GM12878 (cell line): ENCODE measurements at regions not wholly inside any gene's neighbourhood (a gene's known extent, or its start where the extent isn't known, plus 50 kb on each side); places are given as distances from the start of the nearest gene placed in this dataset.

Experiments
- ATAC-seq: fragments of 200-7000 bp; cut with Tn5 transposase; 3 replicates; pipeline ENCODE4 v1.9.1; 2020; ENCODE audit warnings: mild to moderate bottlenecking, moderate library complexity
- BruUV-seq: library from RNA; stranded (reverse); fragments of 400-500 nt; replicated peaks from 2 replicates; lab custom pipeline; 2021; lab: Mats Ljungman, UMichigan
- CTCF ChIA-PET: fragments of 300-600 bp; sonication (Branson Sonifier 250); formaldehyde crosslinking; extraction: SDS; loops from one replicate; lab custom pipeline; 2021; ENCODE audit warnings: inconsistent platforms; lab: Yijun Ruan, JAX
- POLR2A ChIA-PET: fragments of 350-600 bp; formaldehyde crosslinking; extraction: SDS; loops from one replicate; lab custom pipeline; 2021; ENCODE audit warnings: inconsistent platforms; lab: Charles Lee
- RAD21 ChIA-PET: fragments of 300-600 bp; sonication (Branson Sonifier 250); formaldehyde crosslinking; loops from one replicate; lab custom pipeline; 2023; ENCODE audit warnings: antibody characterized with exemption; ENCODE audit not compliant: unreplicated experiment; lab: Charles Lee
- SMC1A ChIA-PET: fragments of 300-600 bp; sonication (Branson Sonifier 250); formaldehyde crosslinking; loops from one replicate; lab custom pipeline; 2023; ENCODE audit not compliant: unreplicated experiment, uncharacterized antibody; lab: Charles Lee
- DNase-seq: peaks from one replicate; pipeline ENCODE4 v3.0.0-alpha.2; 2011; ENCODE audit warnings: low read depth, low spot score
- FAIRE-seq: peaks from 3 replicates; lab custom pipeline; 2011; peaks lifted over from hg19 to GRCh38; lab: Jason Lieb, UNC
- H2AFZ ChIP-seq: 2 replicates; pipeline ENCODE4 v1.6.0; 2011; ENCODE audit warnings: low read depth, low read length, control low read depth; ENCODE audit not compliant: control insufficient read depth
- H3K27ac ChIP-seq: 2 replicates; pipeline ENCODE4 v1.5.1; 2011; ENCODE audit warnings: control low read depth; ENCODE audit not compliant: control insufficient read depth, insufficient read depth
- H3K27me3 ChIP-seq, 2 experiments: replicated peaks in 1 of 2; 2 replicates each; pipeline versions ENCODE4 v1.6.0 to v1.6.1; 2011; ENCODE audit warnings: low read length in 1 of 2; ENCODE audit not compliant: control insufficient read depth in 2 of 2, insufficient read depth in 2 of 2
- H3K36me3 ChIP-seq, 2 experiments: 2 replicates each; pipeline ENCODE4 v1.5.1; 2011; ENCODE audit warnings: low read length in 1 of 2; ENCODE audit not compliant: control insufficient read depth in 2 of 2, insufficient read depth in 2 of 2
- H3K4me1 ChIP-seq: 2 replicates; pipeline ENCODE4 v1.6.1; 2011; ENCODE audit warnings: mild to moderate bottlenecking, low read length, moderate library complexity, mixed read lengths; ENCODE audit not compliant: control insufficient read depth, insufficient read depth
- H3K4me2 ChIP-seq: 2 replicates; pipeline ENCODE4 v1.6.0; 2011; ENCODE audit warnings: control low read depth; ENCODE audit not compliant: control insufficient read depth, insufficient read depth
- H3K4me3 ChIP-seq: fragments of 200-600 bp; sonication (generic); 2 replicates; pipeline ENCODE4 v1.5.1; 2016
- H3K79me2 ChIP-seq: 2 replicates; pipeline ENCODE4 v1.6.0; 2011; ENCODE audit warnings: low read length; ENCODE audit not compliant: control insufficient read depth, insufficient read depth
- H3K9ac ChIP-seq: 2 replicates; pipeline ENCODE4 v1.8.0; 2011; ENCODE audit warnings: low read length, control low read depth, mixed read lengths; ENCODE audit not compliant: control insufficient read depth, insufficient read depth
- H3K9me3 ChIP-seq: replicated peaks from 3 replicates; pipeline ENCODE4 v1.5.1; 2011; ENCODE audit warnings: mild to moderate bottlenecking, low read length; ENCODE audit not compliant: control insufficient read depth, insufficient read depth
- H4K20me1 ChIP-seq: 2 replicates; pipeline ENCODE4 v1.6.0; 2011; ENCODE audit not compliant: control insufficient read depth, insufficient read depth
- CREB1 ChIP-seq: IDR thresholded peaks from 2 replicates; pipeline ENCODE4 v1.6.1; 2012; ENCODE audit warnings: low read depth, mild to moderate bottlenecking, inconsistent platforms
- EP300 ChIP-seq, 2 experiments: fragments of 150-350 bp in 1 of 2; IDR thresholded peaks; 2 replicates each; pipeline ENCODE4 v1.6.1; 2011 to 2012; ENCODE audit warnings: low read depth in 2 of 2, low read length in 2 of 2, borderline replicate concordance in 1 of 2, improper control_type of control experiment in 1 of 2, inconsistent platforms in 1 of 2; ENCODE audit not compliant: control insufficient read depth in 1 of 2
- GABPA ChIP-seq: IDR thresholded peaks from 2 replicates; pipeline ENCODE4 v1.6.1; 2014; ENCODE audit warnings: antibody characterized with exemption, low read depth, mild to moderate bottlenecking, inconsistent platforms
- JUND ChIP-seq: IDR thresholded peaks from 2 replicates; pipeline ENCODE4 v1.6.1; 2012; ENCODE audit warnings: low read depth, mild to moderate bottlenecking, low read length, improper control_type of control experiment, moderate library complexity
- MAX ChIP-seq: IDR thresholded peaks from 2 replicates; pipeline ENCODE4 v1.6.1; 2012; ENCODE audit warnings: low read depth, low read length, improper control_type of control experiment
- MLLT1 ChIP-seq: fragments of 450-650 bp; IDR thresholded peaks from 2 replicates; pipeline ENCODE4 v1.6.1; 2016; ENCODE audit warnings: mild to moderate bottlenecking
- NFYB ChIP-seq: IDR thresholded peaks from 2 replicates; pipeline ENCODE4 v1.6.1; 2011; ENCODE audit warnings: low read depth, mild to moderate bottlenecking, low read length, improper control_type of control experiment, moderate library complexity; ENCODE audit not compliant: insufficient read depth
- PAX5 ChIP-seq: IDR thresholded peaks from 2 replicates; pipeline ENCODE4 v1.6.1; 2011; ENCODE audit warnings: low read depth, low read length, borderline replicate concordance
- RAD51 ChIP-seq: fragments of 450-650 bp; IDR thresholded peaks from 2 replicates; pipeline ENCODE4 v1.6.1; 2016; ENCODE audit warnings: moderate library complexity, mild to moderate bottlenecking, inconsistent platforms
- RB1 ChIP-seq: fragments of 450-650 bp; formaldehyde crosslinking; IDR thresholded peaks from 2 replicates; pipeline ENCODE4 v1.6.1; 2017; ENCODE audit warnings: mild to moderate bottlenecking, borderline replicate concordance
- RBBP5 ChIP-seq: fragments of 200-600 bp; sonication (generic); conservative IDR thresholded peaks from 2 replicates; pipeline ENCODE4 v1.6.1; 2016
- TARDBP ChIP-seq: IDR thresholded peaks from 2 replicates; pipeline ENCODE4 v1.6.1; 2016; ENCODE audit warnings: borderline replicate concordance
- YBX1 ChIP-seq: fragments of 450-650 bp; IDR thresholded peaks from 2 replicates; pipeline ENCODE4 v1.6.1; 2016; ENCODE audit warnings: antibody characterized with exemption
- ZNF24 ChIP-seq: fragments of 450-650 bp; IDR thresholded peaks from 2 replicates; pipeline ENCODE4 v1.6.1; 2017; ENCODE audit warnings: antibody characterized with exemption, mild to moderate bottlenecking
- ZNF687 ChIP-seq: fragments of 450-650 bp; IDR thresholded peaks from 2 replicates; pipeline ENCODE4 v1.6.1; 2017; ENCODE audit warnings: mild to moderate bottlenecking, moderate library complexity
- WGBS: methylation state at CpG from one replicate; pipeline ENCODE4 v1.1.6; 2016; ENCODE audit warnings: low lambda C conversion rate; ENCODE audit not compliant: insufficient replicate concordance, insufficient coverage; ENCODE audit errors: missing lambda C conversion rate; 5-methylcytosine and 5-hydroxymethylcytosine counted together
- in situ Hi-C: fragments of 300-500 bp; cut with MboI; formaldehyde crosslinking; loops from 9 replicates; pipeline ENCODE4 v1.14.3; 2018; ENCODE audit warnings: mixed read lengths
- intact Hi-C: fragments of 100-400 bp; cut with micrococcal nuclease; formaldehyde crosslinking; loops from one replicate; pipeline ENCODE4 v1.14.2; 2022; ENCODE audit not compliant: unreplicated experiment
- TF ChIP-seq, protein P1 (sequence below), 3 experiments: IDR thresholded peaks in 2 of 3; conservative IDR thresholded peaks in 1 of 3; 2 replicates each; pipeline ENCODE4 v1.5.1; 2011; ENCODE audit warnings: low read depth in 3 of 3, low read length in 3 of 3, mild to moderate bottlenecking in 3 of 3, control low read depth in 2 of 3, moderate library complexity in 2 of 3, inconsistent platforms in 1 of 3, mixed read lengths in 1 of 3; ENCODE audit not compliant: control insufficient read depth in 2 of 3, insufficient read depth in 1 of 3; ENCODE audit errors: extremely low read depth in 1 of 3

- no peak overlapping the region for H3K9ac ChIP-seq
- H3K4me2 ChIP-seq, result no peak overlapping the region
- H4K20me1 ChIP-seq, result no peaks in the 10 kb centered on the region
- ATAC-seq (no peak), FAIRE-seq (no peak), DNase-seq (no peak)
- in situ Hi-C loops (no loop called here), intact Hi-C loops (no loop called here)
- H3K4me3 ChIP-seq, result no peak overlapping the region
- H3K79me2 ChIP-seq, result no peaks in the 10 kb centered on the region
- no peaks in the 10 kb centered on the region for H3K4me1 ChIP-seq
- ChIA-PET POLR2A (no interaction called here), RAD21 (interaction anchor here (0.6 kb wide), 1 partner anchor 1048 kb away, joined by 4 read pairs; no protein-coding TSS in a partner anchor), CTCF (no interaction called here), SMC1A (no interaction called here)
- H2AFZ ChIP-seq, result no peak overlapping the region
- H3K27ac ChIP-seq, result no peak overlapping the region
- H3K9me3 ChIP-seq, result no peaks in the 10 kb centered on the region
- BruUV-seq, result no TSS peak
- 37% methylated on average over 10 of the region's 10 CpGs for WGBS
- H3K36me3 ChIP-seq, result no peaks in the 10 kb centered on the region
- H3K27me3 ChIP-seq, result peaks cover 0 to 2% of the 10 kb centered on the region in 2 experiments; a peak in 1 of 4 replicates
- TF ChIP-seq NFYB, result no peak
- no peak for TF ChIP-seq TARDBP
- no peak for TF ChIP-seq ZNF687
- TF ChIP-seq, protein P1, sequence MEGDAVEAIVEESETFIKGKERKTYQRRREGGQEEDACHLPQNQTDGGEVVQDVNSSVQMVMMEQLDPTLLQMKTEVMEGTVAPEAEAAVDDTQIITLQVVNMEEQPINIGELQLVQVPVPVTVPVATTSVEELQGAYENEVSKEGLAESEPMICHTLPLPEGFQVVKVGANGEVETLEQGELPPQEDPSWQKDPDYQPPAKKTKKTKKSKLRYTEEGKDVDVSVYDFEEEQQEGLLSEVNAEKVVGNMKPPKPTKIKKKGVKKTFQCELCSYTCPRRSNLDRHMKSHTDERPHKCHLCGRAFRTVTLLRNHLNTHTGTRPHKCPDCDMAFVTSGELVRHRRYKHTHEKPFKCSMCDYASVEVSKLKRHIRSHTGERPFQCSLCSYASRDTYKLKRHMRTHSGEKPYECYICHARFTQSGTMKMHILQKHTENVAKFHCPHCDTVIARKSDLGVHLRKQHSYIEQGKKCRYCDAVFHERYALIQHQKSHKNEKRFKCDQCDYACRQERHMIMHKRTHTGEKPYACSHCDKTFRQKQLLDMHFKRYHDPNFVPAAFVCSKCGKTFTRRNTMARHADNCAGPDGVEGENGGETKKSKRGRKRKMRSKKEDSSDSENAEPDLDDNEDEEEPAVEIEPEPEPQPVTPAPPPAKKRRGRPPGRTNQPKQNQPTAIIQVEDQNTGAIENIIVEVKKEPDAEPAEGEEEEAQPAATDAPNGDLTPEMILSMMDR (IDR thresholded peaks at IDR 0.05 in 2 of 3, conservative IDR thresholded peaks at IDR 0.05 in 1 of 3; ENCODE audit: control insufficient read depth in 2 of 3, extremely low read depth in 1 of 3, insufficient read depth in 1 of 3, low read depth in 3 of 3, low read length in 3 of 3), result no peak
- TF ChIP-seq PAX5, result no peak
- no peak for TF ChIP-seq EP300 (IDR thresholded peaks at IDR 0.05; ENCODE audit: borderline replicate concordance in 1 of 2, control insufficient read depth in 1 of 2, low read depth in 2 of 2, low read length in 2 of 2)
- no peak for TF ChIP-seq RAD51
- no peak for TF ChIP-seq YBX1
- no peak for TF ChIP-seq ZNF24
- TF ChIP-seq JUND, result no peak
- TF ChIP-seq RB1, result no peak
- TF ChIP-seq RBBP5, result no peak
- TF ChIP-seq GABPA, result no peak
- no peak for TF ChIP-seq MLLT1
- no peak for TF ChIP-seq MAX
- TF ChIP-seq CREB1, result no peak
These were observed 617.2 kb downstream of the MED13L start for GRCh38 chr12:115660211-115660805.
